MM.1S (cell line): ENCODE measurements at regions not wholly inside any gene's neighbourhood (a gene's known extent, or its start where the extent isn't known, plus 50 kb on each side); places are given as distances from the start of the nearest gene placed in this dataset.

ENCODE experiments used
- DNase-seq: peaks from one replicate; pipeline ENCODE4 v3.0.0-alpha.2; 2015
- H2AFZ ChIP-seq: fragments of 300-600 bp; sonication (generic); 2 replicates; pipeline ENCODE4 v1.6.0; 2016; ENCODE audit warnings: antibody characterized with exemption, low read length
- H3F3A ChIP-seq: fragments of 300-600 bp; sonication (generic); 2 replicates; pipeline ENCODE4 v1.6.1; 2016; ENCODE audit warnings: mild to moderate bottlenecking, antibody characterized with exemption, low read length, moderate library complexity, mixed read lengths; ENCODE audit not compliant: insufficient read depth
- H3K27ac ChIP-seq: fragments of 300-600 bp; sonication (generic); 2 replicates; pipeline ENCODE4 v1.5.1; 2016; ENCODE audit warnings: mild to moderate bottlenecking, low read length
- H3K27me3 ChIP-seq: fragments of 300-600 bp; sonication (generic); replicated peaks from 2 replicates; pipeline ENCODE4 v1.6.0; 2016; ENCODE audit warnings: low read length; ENCODE audit not compliant: insufficient read depth
- H3K36me3 ChIP-seq: fragments of 300-600 bp; sonication (generic); replicated peaks from 2 replicates; pipeline ENCODE4 v1.6.1; 2016; ENCODE audit warnings: mild to moderate bottlenecking, low read length, mixed read lengths; ENCODE audit not compliant: insufficient read depth
- H3K4me1 ChIP-seq: fragments of 300-600 bp; sonication (generic); 2 replicates; pipeline ENCODE4 v1.6.1; 2016; ENCODE audit warnings: low read length, mixed read lengths
- H3K4me2 ChIP-seq: fragments of 300-600 bp; sonication (generic); 2 replicates; pipeline ENCODE4 v1.6.0; 2016; ENCODE audit warnings: low read depth, low read length
- H3K4me3 ChIP-seq: fragments of 300-600 bp; sonication (generic); 2 replicates; pipeline ENCODE4 v1.5.1; 2016; ENCODE audit warnings: low read length, mixed read lengths
- H3K79me2 ChIP-seq: fragments of 300-600 bp; sonication (generic); 2 replicates; pipeline ENCODE4 v1.6.1; 2016; ENCODE audit warnings: mixed run types, low read length, mixed read lengths
- H3K9ac ChIP-seq: fragments of 300-600 bp; sonication (generic); 2 replicates; pipeline ENCODE4 v1.6.1; 2016; ENCODE audit warnings: low read length, mixed read lengths
- H3K9me2 ChIP-seq: fragments of 300-600 bp; sonication (generic); replicated peaks from 2 replicates; pipeline ENCODE4 v1.6.1; 2016; ENCODE audit warnings: mild to moderate bottlenecking, low read length, mixed read lengths; ENCODE audit not compliant: insufficient read depth
- H3K9me3 ChIP-seq: fragments of 300-600 bp; sonication (generic); replicated peaks from 2 replicates; pipeline ENCODE4 v1.6.1; 2016; ENCODE audit warnings: mild to moderate bottlenecking, low read length, mixed read lengths; ENCODE audit not compliant: insufficient read depth
- H4K20me1 ChIP-seq: fragments of 300-600 bp; sonication (generic); 2 replicates; pipeline ENCODE4 v1.6.1; 2016; ENCODE audit warnings: mild to moderate bottlenecking, low read length, moderate library complexity, mixed read lengths; ENCODE audit not compliant: insufficient read depth
- EZH2 ChIP-seq: fragments of 300-600 bp; sonication (generic); optimal IDR thresholded peaks from 2 replicates; pipeline ENCODE3; 2017; ENCODE audit warnings: low read depth, mild to moderate bottlenecking, antibody characterized with exemption, low read length, mixed read lengths
- EZH2phosphoT487 ChIP-seq: fragments of 300-600 bp; sonication (generic); IDR thresholded peaks from 2 replicates; pipeline ENCODE4 v1.6.1; 2018; ENCODE audit warnings: antibody characterized with exemption, low read length
- TF ChIP-seq, protein P1 (sequence below): fragments of 300-600 bp; sonication (generic); IDR thresholded peaks from 2 replicates; pipeline ENCODE4 v1.5.1; 2016; ENCODE audit warnings: antibody characterized with exemption, low read length, mixed read lengths

GRCh38 chr3:23653647-23654525, 151.9 kb upstream of the UBE2E1 start:
- Histone ChIP-seq H3K4me2 (peak overlapping the region; percentile 61), H3K9ac (peak overlapping the region; percentile 52), H3K4me3 (peak overlapping the region; percentile 21; the same call in 1 of the 2 replicates), H2AFZ (0 out of 2 replicates have a peak overlapping the region, but pooled peaks have one; percentile 0), H3K36me3 (no peaks in the 10 kb centered on the region), H3K27ac (peak overlapping the region; percentile 85), H3K27me3 (no peaks in the 10 kb centered on the region), H3K79me2 (peaks cover 7% of the 10 kb centered on the region; the same call in 1 of the 2 replicates), H3K4me1 (peaks cover 45% of the 10 kb centered on the region), H4K20me1 (no peaks in the 10 kb centered on the region), H3K9me2 (no peaks in the 10 kb centered on the region), H3F3A (peaks cover 23% of the 10 kb centered on the region), H3K9me3 (no peaks in the 10 kb centered on the region)
- TF ChIP-seq, protein P1, sequence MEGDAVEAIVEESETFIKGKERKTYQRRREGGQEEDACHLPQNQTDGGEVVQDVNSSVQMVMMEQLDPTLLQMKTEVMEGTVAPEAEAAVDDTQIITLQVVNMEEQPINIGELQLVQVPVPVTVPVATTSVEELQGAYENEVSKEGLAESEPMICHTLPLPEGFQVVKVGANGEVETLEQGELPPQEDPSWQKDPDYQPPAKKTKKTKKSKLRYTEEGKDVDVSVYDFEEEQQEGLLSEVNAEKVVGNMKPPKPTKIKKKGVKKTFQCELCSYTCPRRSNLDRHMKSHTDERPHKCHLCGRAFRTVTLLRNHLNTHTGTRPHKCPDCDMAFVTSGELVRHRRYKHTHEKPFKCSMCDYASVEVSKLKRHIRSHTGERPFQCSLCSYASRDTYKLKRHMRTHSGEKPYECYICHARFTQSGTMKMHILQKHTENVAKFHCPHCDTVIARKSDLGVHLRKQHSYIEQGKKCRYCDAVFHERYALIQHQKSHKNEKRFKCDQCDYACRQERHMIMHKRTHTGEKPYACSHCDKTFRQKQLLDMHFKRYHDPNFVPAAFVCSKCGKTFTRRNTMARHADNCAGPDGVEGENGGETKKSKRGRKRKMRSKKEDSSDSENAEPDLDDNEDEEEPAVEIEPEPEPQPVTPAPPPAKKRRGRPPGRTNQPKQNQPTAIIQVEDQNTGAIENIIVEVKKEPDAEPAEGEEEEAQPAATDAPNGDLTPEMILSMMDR, result no peak
- TF ChIP-seq EZH2phosphoT487 (no peak), EZH2 (no peak)
- DNase-seq, result peak; percentile 95

- Histone ChIP-seq H2AFZ (0 out of 2 replicates have a peak overlapping the region, but pooled peaks have one; percentile 0), H3K27ac (peak overlapping the region; percentile 85), H3K4me1 (peaks cover 43% of the 10 kb centered on the region), H3K27me3 (no peaks in the 10 kb centered on the region), H3F3A (peaks cover 23% of the 10 kb centered on the region), H3K4me3 (peak overlapping the region; percentile 21; the same call in 1 of the 2 replicates), H3K9ac (peak overlapping the region; percentile 52; the same call in 1 of the 2 replicates), H3K9me3 (no peaks in the 10 kb centered on the region), H3K4me2 (peak overlapping the region; percentile 61), H3K9me2 (no peaks in the 10 kb centered on the region), H4K20me1 (no peaks in the 10 kb centered on the region), H3K79me2 (peaks cover 7% of the 10 kb centered on the region; the same call in 1 of the 2 replicates), H3K36me3 (no peaks in the 10 kb centered on the region)
- TF ChIP-seq EZH2phosphoT487, result no peak
- TF ChIP-seq, protein P1, result no peak
- TF ChIP-seq EZH2, result no peak
- peak; percentile 93 for DNase-seq
These were observed 151.2 kb upstream of the UBE2E1 start for GRCh38 chr3:23654571-23654970.

DNA sequence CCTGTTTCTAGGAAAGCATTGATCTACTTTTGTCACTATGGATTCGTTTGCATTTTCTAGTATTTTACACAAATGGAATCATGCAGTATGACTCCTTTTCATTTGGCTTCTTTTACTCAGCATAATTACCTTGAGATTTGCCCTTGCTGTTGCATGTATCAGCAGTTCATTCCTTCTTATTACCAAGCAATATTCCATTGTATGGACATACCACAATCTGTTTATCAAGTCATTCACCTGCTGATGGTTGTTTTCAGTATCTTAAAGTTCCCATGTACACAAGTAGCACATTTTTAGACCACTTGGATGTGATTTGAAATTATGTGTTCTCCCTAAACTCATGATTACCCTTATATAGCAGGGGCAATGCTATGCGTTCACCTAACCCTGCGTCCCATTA, 150.0 kb upstream of the UBE2E1 start:
- no peak for TF ChIP-seq EZH2phosphoT487
- TF ChIP-seq, protein P1, result no peak
- TF ChIP-seq EZH2, result no peak
- DNase-seq, result no peak
- H3K27ac ChIP-seq, result peak overlapping the region; percentile 85; the same call in 1 of the 2 replicates
- peaks cover 7% of the 10 kb centered on the region; the same call in 1 of the 2 replicates for H3K79me2 ChIP-seq
- no peak overlapping the region for H3K4me3 ChIP-seq
- H2AFZ ChIP-seq, result no peak overlapping the region
- H3K4me2 ChIP-seq, result no peak overlapping the region
- H4K20me1 ChIP-seq, result no peaks in the 10 kb centered on the region
- H3K4me1 ChIP-seq, result peaks cover 41% of the 10 kb centered on the region
- H3K36me3 ChIP-seq, result no peaks in the 10 kb centered on the region
- no peaks in the 10 kb centered on the region for H3K9me3 ChIP-seq
- no peaks in the 10 kb centered on the region for H3K9me2 ChIP-seq
- H3K27me3 ChIP-seq, result no peaks in the 10 kb centered on the region
- peaks cover 23% of the 10 kb centered on the region for H3F3A ChIP-seq
- H3K9ac ChIP-seq, result no peak overlapping the region
